SK-N-SH (cell line): ENCODE measurements at regions not wholly inside any gene's neighbourhood (a gene's known extent, or its start where the extent isn't known, plus 50 kb on each side); places are given as distances from the start of the nearest gene placed in this dataset.

ENCODE experiments used
- YY1 ChIP-seq: IDR thresholded peaks from 2 replicates; pipeline ENCODE4 v1.4.0; 2012; ENCODE audit warnings: low read depth, mild to moderate bottlenecking
- TF ChIP-seq, protein P1 (sequence below): fragments of 200-600 bp; sonication (generic); IDR thresholded peaks from 2 replicates; pipeline ENCODE4 v1.6.1; 2017; ENCODE audit warnings: antibody characterized with exemption, mild to moderate bottlenecking, moderate library complexity

DNA sequence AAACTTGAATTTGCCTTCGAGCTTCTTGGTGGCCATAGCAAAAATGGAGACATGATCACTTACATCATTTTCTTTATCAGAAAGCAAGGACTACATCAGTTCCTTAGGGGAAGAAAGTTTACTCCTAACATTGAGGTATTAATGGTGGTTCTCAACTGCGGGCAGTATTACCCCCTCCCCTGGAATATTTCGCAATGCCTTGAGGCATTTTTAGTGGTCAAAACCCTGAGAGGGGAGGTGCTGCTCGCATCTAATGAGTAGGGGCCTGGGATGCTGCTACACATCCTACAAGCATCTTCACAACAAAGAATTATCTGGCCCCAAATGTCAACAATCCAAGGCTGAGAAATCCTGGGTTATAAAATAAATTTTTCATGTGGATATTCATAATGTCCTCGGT is 222.2 kb upstream of the TSHZ2 start:
- TF ChIP-seq YY1: no peak
- TF ChIP-seq, protein P1, sequence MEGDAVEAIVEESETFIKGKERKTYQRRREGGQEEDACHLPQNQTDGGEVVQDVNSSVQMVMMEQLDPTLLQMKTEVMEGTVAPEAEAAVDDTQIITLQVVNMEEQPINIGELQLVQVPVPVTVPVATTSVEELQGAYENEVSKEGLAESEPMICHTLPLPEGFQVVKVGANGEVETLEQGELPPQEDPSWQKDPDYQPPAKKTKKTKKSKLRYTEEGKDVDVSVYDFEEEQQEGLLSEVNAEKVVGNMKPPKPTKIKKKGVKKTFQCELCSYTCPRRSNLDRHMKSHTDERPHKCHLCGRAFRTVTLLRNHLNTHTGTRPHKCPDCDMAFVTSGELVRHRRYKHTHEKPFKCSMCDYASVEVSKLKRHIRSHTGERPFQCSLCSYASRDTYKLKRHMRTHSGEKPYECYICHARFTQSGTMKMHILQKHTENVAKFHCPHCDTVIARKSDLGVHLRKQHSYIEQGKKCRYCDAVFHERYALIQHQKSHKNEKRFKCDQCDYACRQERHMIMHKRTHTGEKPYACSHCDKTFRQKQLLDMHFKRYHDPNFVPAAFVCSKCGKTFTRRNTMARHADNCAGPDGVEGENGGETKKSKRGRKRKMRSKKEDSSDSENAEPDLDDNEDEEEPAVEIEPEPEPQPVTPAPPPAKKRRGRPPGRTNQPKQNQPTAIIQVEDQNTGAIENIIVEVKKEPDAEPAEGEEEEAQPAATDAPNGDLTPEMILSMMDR: no peak
